ENCODE measurements at regions not wholly inside any gene's neighbourhood (a gene's known extent, or its start where the extent isn't known, plus 50 kb on each side); places are given as distances from the start of the nearest gene placed in this dataset.

DNA sequence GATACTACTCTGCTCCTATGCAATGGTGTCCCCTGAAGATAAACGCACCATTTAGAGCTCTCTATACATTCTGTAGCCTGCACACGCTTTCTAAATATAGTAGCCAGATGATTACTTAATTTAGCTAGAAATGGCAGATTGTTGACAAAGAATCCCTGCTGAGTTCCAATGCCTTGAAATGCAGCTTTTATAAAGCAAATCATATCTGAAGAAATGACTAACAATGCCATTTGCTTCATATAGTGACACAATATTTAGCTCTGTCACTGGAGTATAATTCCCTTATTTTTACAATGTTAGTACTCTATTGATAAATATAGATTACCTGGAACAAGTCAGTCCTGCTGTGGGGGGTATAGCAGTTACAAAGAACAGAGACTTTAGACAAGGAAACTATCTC is 166.2 kb downstream of the CDCA7 start:
- TF ChIP-seq POLR2A (IDR thresholded peaks at IDR 0.05; ENCODE audit: low read depth, low read length) (no peak), POLR2AphosphoS5 (IDR thresholded peaks at IDR 0.05; ENCODE audit: low read depth, low read length) (no peak), TAF1 (IDR thresholded peaks at IDR 0.05; ENCODE audit: low read depth, low read length) (no peak)

Measured in GM12891 (cell line).